HEK293T (cell line): ENCODE measurements at regions not wholly inside any gene's neighbourhood (a gene's known extent, or its start where the extent isn't known, plus 50 kb on each side); places are given as distances from the start of the nearest gene placed in this dataset.

ENCODE experiments used
- ELF4 ChIP-seq: fragments of 450-650 bp; IDR thresholded peaks from 2 replicates; pipeline ENCODE4 v1.6.1; 2017; ENCODE audit warnings: antibody characterized with exemption
- FOXA1 ChIP-seq: fragments of 450-650 bp; IDR thresholded peaks from 2 replicates; pipeline ENCODE4 v1.6.1; 2016; ENCODE audit warnings: mild to moderate bottlenecking
- HDGF ChIP-seq: fragments of 450-650 bp; IDR thresholded peaks from 2 replicates; pipeline ENCODE4 v1.6.1; 2017; ENCODE audit warnings: antibody characterized with exemption, borderline replicate concordance
- NFRKB ChIP-seq: fragments of 450-650 bp; IDR thresholded peaks from 2 replicates; pipeline ENCODE4 v1.6.1; 2016; ENCODE audit warnings: mild to moderate bottlenecking, moderate library complexity
- SP1 ChIP-seq: fragments of 450-650 bp; IDR thresholded peaks from 2 replicates; pipeline ENCODE4 v1.6.1; 2017
- SUZ12 ChIP-seq: fragments of 450-650 bp; IDR thresholded peaks from 2 replicates; pipeline ENCODE4 v1.6.1; 2016; ENCODE audit warnings: mild to moderate bottlenecking
- TARDBP ChIP-seq: fragments of 450-650 bp; IDR thresholded peaks from 2 replicates; pipeline ENCODE4 v1.6.1; 2016
- ZNF384 ChIP-seq: fragments of 450-650 bp; IDR thresholded peaks from 2 replicates; pipeline ENCODE4 v1.6.1; 2016
- TF ChIP-seq, protein P1 (sequence below): fragments of 450-650 bp; IDR thresholded peaks from 2 replicates; pipeline ENCODE4 v1.6.1; 2016

GRCh38 chr18:4704781-4705180 lies 249.7 kb upstream of the DLGAP1 start:
- TF ChIP-seq SP1 (no peak), NFRKB (no peak), TARDBP (no peak), ZNF384 (no peak), ELF4 (no peak), FOXA1 (no peak), SUZ12 (no peak), HDGF (no peak)
- TF ChIP-seq, protein P1, sequence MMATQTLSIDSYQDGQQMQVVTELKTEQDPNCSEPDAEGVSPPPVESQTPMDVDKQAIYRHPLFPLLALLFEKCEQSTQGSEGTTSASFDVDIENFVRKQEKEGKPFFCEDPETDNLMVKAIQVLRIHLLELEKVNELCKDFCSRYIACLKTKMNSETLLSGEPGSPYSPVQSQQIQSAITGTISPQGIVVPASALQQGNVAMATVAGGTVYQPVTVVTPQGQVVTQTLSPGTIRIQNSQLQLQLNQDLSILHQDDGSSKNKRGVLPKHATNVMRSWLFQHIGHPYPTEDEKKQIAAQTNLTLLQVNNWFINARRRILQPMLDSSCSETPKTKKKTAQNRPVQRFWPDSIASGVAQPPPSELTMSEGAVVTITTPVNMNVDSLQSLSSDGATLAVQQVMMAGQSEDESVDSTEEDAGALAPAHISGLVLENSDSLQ, result no peak
